ENCODE measurements at regions not wholly inside any gene's neighbourhood (a gene's known extent, or its start where the extent isn't known, plus 50 kb on each side); places are given as distances from the start of the nearest gene placed in this dataset.
A peak's percentile ranks its signal among the peaks of the same experiment; 100 is the strongest.

GRCh38 chr5:120012431-120012830 lies 383.1 kb downstream of the FAM170A start:
- DNase-seq (ENCODE audit: low spot score) = no peak

- DNase-seq (ENCODE audit: low spot score) = no peak
Observed at GRCh38 chr5:120014535-120014934, 385.2 kb downstream of the FAM170A start.

- DNase-seq (ENCODE audit: low spot score) = no peak
Observed at GRCh38 chr5:120016717-120017382, 387.5 kb downstream of the FAM170A start.

- peak; percentile 6 for DNase-seq (ENCODE audit: low spot score)
Observed at GRCh38 chr5:120017513-120017912, 388.2 kb downstream of the FAM170A start.

- DNase-seq (ENCODE audit: low spot score) = no peak
Observed at GRCh38 chr5:120035181-120035580, 405.8 kb downstream of the FAM170A start.

- DNase-seq (ENCODE audit: low spot score) = no peak
Observed at GRCh38 chr5:120035815-120036577, 406.6 kb downstream of the FAM170A start.

- no peak for DNase-seq (ENCODE audit: low spot score)
Observed at GRCh38 chr5:120037451-120037850, 408.1 kb downstream of the FAM170A start.

- no peak for DNase-seq (ENCODE audit: low spot score)
Observed at GRCh38 chr5:120039111-120039510, 409.8 kb downstream of the FAM170A start.

- no peak for DNase-seq (ENCODE audit: low spot score)
Observed at GRCh38 chr5:120043431-120043830, 414.1 kb downstream of the FAM170A start.

- no peak for DNase-seq (ENCODE audit: low spot score)
Observed at GRCh38 chr5:120052916-120053828, 410.9 kb upstream of the PRR16 start.

GRCh38 chr5:120053841-120054240 lies 410.3 kb upstream of the PRR16 start:
- no peak for DNase-seq (ENCODE audit: low spot score)

- DNase-seq (ENCODE audit: low spot score) = peak; percentile 15
Observed at GRCh38 chr5:120055858-120056257, 408.2 kb upstream of the PRR16 start.

GRCh38 chr5:120062515-120062917 lies 401.6 kb upstream of the PRR16 start:
- peak; percentile 53 for DNase-seq (ENCODE audit: low spot score)

- no peak for DNase-seq (ENCODE audit: low spot score)
Observed at GRCh38 chr5:120072068-120072761, 391.9 kb upstream of the PRR16 start.

- no peak for DNase-seq (ENCODE audit: low spot score)
Observed at GRCh38 chr5:120073722-120074121, 390.4 kb upstream of the PRR16 start.

- no peak for DNase-seq (ENCODE audit: low spot score)
Observed at GRCh38 chr5:120080781-120081180, 383.3 kb upstream of the PRR16 start.

GRCh38 chr5:120082316-120083068 lies 381.6 kb upstream of the PRR16 start:
- no peak for DNase-seq (ENCODE audit: low spot score)

GRCh38 chr5:120083851-120084542 lies 380.1 kb upstream of the PRR16 start:
- DNase-seq (ENCODE audit: low spot score) = no peak

GRCh38 chr5:120084543-120084870 lies 379.6 kb upstream of the PRR16 start:
- DNase-seq (ENCODE audit: low spot score) = no peak

- DNase-seq (ENCODE audit: low spot score) = no peak
Observed at GRCh38 chr5:120086081-120086480, 378.0 kb upstream of the PRR16 start.

- no peak for DNase-seq (ENCODE audit: low spot score)
Observed at GRCh38 chr5:120088412-120088811, 375.7 kb upstream of the PRR16 start.

Data from kidney tubule cell (primary cell).